ENCODE measurements at regions not wholly inside any gene's neighbourhood (a gene's known extent, or its start where the extent isn't known, plus 50 kb on each side); places are given as distances from the start of the nearest gene placed in this dataset.

DNA sequence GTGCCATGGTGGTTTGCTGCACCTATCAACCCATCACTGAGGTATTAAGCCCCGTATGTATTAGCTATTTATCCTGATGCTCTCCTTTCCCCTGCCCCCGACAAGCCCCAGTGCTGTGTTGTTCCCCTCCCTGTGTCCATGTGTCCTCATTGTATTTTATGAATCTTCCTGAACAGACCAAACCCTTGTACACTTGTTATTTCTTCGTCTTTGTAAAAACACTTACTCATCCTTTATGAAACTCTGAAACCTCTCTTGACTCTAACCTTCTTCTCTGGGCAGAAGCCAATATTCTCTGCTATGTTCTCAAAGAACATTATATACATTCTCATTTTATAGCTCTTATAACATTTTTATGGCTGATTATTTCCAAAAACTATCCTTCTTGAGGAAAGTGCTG is 746.9 kb downstream of the EFNB2 start:
- no peak for FAIRE-seq
- H3K23ac ChIP-seq (ENCODE audit: insufficient read length), result no peak overlapping the region
- H2BK12ac ChIP-seq (ENCODE audit: low read depth, low read length), result no peak overlapping the region
- ChIA-PET POLR2A (ENCODE audit: partially characterized antibody) (no interaction called here), CTCF (ENCODE audit: partially characterized antibody) (interaction anchor here (0.7 to 1.1 kb wide), 3 partner anchors 9 to 378 kb away, joined by 3 to 5 read pairs (median 4); no protein-coding TSS in a partner anchor)
- no peak overlapping the region for H4K8ac ChIP-seq (ENCODE audit: extremely low read depth, insufficient read depth, low read length)
- no peak for DNase-seq (ENCODE audit: low read depth in 1 of 2, low spot score in 2 of 2)
- H3K14ac ChIP-seq (ENCODE audit: insufficient read length), result no peak overlapping the region
- no peaks in the 10 kb centered on the region for H3K23me2 ChIP-seq (ENCODE audit: low read depth, low read length)
- WGBS, 2 experiments (ENCODE audit: extremely low coverage in 1 of 2, insufficient coverage in 1 of 2, insufficient read length in 1 of 2, insufficient replicate concordance in 2 of 2, low coverage in 1 of 2, low lambda C conversion rate in 2 of 2, missing lambda C conversion rate in 1 of 2), result 89% methylated on average over 3 of the region's 3 CpGs; no CpG with 5 or more reads in 1 of the 2 experiments
- no peak overlapping the region for H3K56ac ChIP-seq (replicated peaks; ENCODE audit: insufficient read length, low read depth, low read length)
- H3K4ac ChIP-seq (replicated peaks; ENCODE audit: insufficient read length, low read depth, low read length), result no peak overlapping the region
- H2BK15ac ChIP-seq (ENCODE audit: low read length), result no peak overlapping the region
- no peak overlapping the region for H3K4me2 ChIP-seq (ENCODE audit: insufficient read depth in 1 of 2, low read depth in 2 of 2, low read length in 2 of 2)
- no peak overlapping the region for H3K27ac ChIP-seq (ENCODE audit: low read depth, low read length)
- H3K18ac ChIP-seq (ENCODE audit: extremely low read depth, low read length), result no peak overlapping the region
- H3K36me3 ChIP-seq (ENCODE audit: control insufficient read depth in 2 of 4, insufficient read depth in 4 of 4, low read length in 3 of 4), result no peaks in the 10 kb centered on the region
- H2AK5ac ChIP-seq (ENCODE audit: low read depth, low read length), result no peak overlapping the region
- no peaks in the 10 kb centered on the region for H3K79me1 ChIP-seq (ENCODE audit: low read depth, low read length)
- no peak overlapping the region for H3K9ac ChIP-seq (replicated peaks in 1 of 4; ENCODE audit: extremely low read depth in 1 of 4, low read depth in 3 of 4, low read length in 3 of 4)
- no peak overlapping the region for H2AFZ ChIP-seq (ENCODE audit: low read length)
- no peak overlapping the region for H4K91ac ChIP-seq (replicated peaks; ENCODE audit: insufficient read length, low read length)
- H3K4me1 ChIP-seq (replicated peaks in 1 of 4; ENCODE audit: control insufficient read depth in 3 of 4, insufficient read depth in 4 of 4, low read length in 3 of 4), result no peaks in the 10 kb centered on the region
- no peaks in the 10 kb centered on the region for H3K27me3 ChIP-seq (replicated peaks in 1 of 4; ENCODE audit: control insufficient read depth in 3 of 4, extremely low read depth in 1 of 4, insufficient read depth in 3 of 4, low read length in 3 of 4)
- no peak overlapping the region for H2BK120ac ChIP-seq (replicated peaks; ENCODE audit: low read depth, low read length)
- H3K79me2 ChIP-seq (ENCODE audit: control insufficient read depth in 1 of 2, insufficient read depth in 2 of 2, low read length in 2 of 2), result no peaks in the 10 kb centered on the region
- no peak overlapping the region for H3K4me3 ChIP-seq (ENCODE audit: extremely low read depth in 1 of 4, insufficient read depth in 2 of 4, low read depth in 3 of 4, low read length in 4 of 4)
- no peak overlapping the region for H2BK5ac ChIP-seq (ENCODE audit: low read depth, low read length)
- no peaks in the 10 kb centered on the region for H3K9me3 ChIP-seq (ENCODE audit: insufficient read depth in 2 of 2, low read depth in 1 of 2, low read length in 1 of 2)
- H4K5ac ChIP-seq (ENCODE audit: insufficient read length, low read depth, low read length), result no peak overlapping the region
- no peaks in the 10 kb centered on the region for H4K20me1 ChIP-seq (replicated peaks in 1 of 2; ENCODE audit: control insufficient read depth in 1 of 2, insufficient read depth in 2 of 2, low read length in 2 of 2)
- H2BK20ac ChIP-seq (ENCODE audit: low read length), result no peak overlapping the region
- TF ChIP-seq SUZ12 (IDR thresholded peaks at IDR 0.05; ENCODE audit: low read length) (no peak), RFX5 (IDR thresholded peaks at IDR 0.05; ENCODE audit: borderline replicate concordance, low read depth, low read length) (no peak), PHF8 (conservative IDR thresholded peaks at IDR 0.05; ENCODE audit: low read depth, low read length) (no peak), TAF7 (optimal IDR thresholded peaks at IDR 0.05; ENCODE audit: borderline replicate concordance, low read depth, low read length) (no peak), POLR2AphosphoS5 (IDR thresholded peaks at IDR 0.05; ENCODE audit: low read depth, low read length) (no peak), MAFK (IDR thresholded peaks at IDR 0.05; ENCODE audit: low read depth, low read length) (no peak), BRCA1 (IDR thresholded peaks at IDR 0.05; ENCODE audit: low read depth, low read length) (no peak), SP2 (IDR thresholded peaks at IDR 0.05; ENCODE audit: low read length) (no peak), KDM1A (IDR thresholded peaks at IDR 0.05; ENCODE audit: borderline replicate concordance, low read length) (no peak), YY1 (IDR thresholded peaks at IDR 0.05; ENCODE audit: low read depth, low read length) (no peak), ASH2L (IDR thresholded peaks at IDR 0.05; ENCODE audit: low read length) (no peak), CHD1 (IDR thresholded peaks at IDR 0.05; ENCODE audit: low read depth, low read length) (no peak), SIN3A (conservative IDR thresholded peaks at IDR 0.05 in 1 of 2, IDR thresholded peaks at IDR 0.05 in 1 of 2; ENCODE audit: low read depth in 1 of 2, low read length in 2 of 2) (no peak), GABPA (IDR thresholded peaks at IDR 0.05; ENCODE audit: borderline replicate concordance, insufficient read depth, low read length) (no peak)
- TF ChIP-seq, protein P1, sequence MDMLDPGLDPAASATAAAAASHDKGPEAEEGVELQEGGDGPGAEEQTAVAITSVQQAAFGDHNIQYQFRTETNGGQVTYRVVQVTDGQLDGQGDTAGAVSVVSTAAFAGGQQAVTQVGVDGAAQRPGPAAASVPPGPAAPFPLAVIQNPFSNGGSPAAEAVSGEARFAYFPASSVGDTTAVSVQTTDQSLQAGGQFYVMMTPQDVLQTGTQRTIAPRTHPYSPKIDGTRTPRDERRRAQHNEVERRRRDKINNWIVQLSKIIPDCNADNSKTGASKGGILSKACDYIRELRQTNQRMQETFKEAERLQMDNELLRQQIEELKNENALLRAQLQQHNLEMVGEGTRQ (IDR thresholded peaks at IDR 0.05; ENCODE audit: low read length), result no peak
